H9 (cell line): ENCODE measurements at regions not wholly inside any gene's neighbourhood (a gene's known extent, or its start where the extent isn't known, plus 50 kb on each side); places are given as distances from the start of the nearest gene placed in this dataset.

Source experiments
- DNase-seq: peaks from one replicate; pipeline ENCODE4 v3.0.0-alpha.2; 2017
- H2AFZ ChIP-seq: one replicate; pipeline ENCODE4 v1.6.1; 2013; ENCODE audit warnings: mild to moderate bottlenecking, low read length, control low read depth, moderate library complexity
- H2AK5ac ChIP-seq: 2 replicates; pipeline ENCODE4 v1.6.1; 2013; ENCODE audit warnings: low read length, control low read depth, mixed read lengths; ENCODE audit not compliant: insufficient read length
- H2BK120ac ChIP-seq: one replicate; pipeline ENCODE4 v1.6.1; 2013; ENCODE audit warnings: low read depth, mild to moderate bottlenecking, low read length, control low read depth, inconsistent platforms; ENCODE audit not compliant: poor library complexity, severe bottlenecking
- H2BK12ac ChIP-seq: 2 replicates; pipeline ENCODE4 v1.6.1; 2013; ENCODE audit warnings: low read length, control low read depth, mixed read lengths, low read depth; ENCODE audit not compliant: insufficient read length
- H2BK15ac ChIP-seq: 2 replicates; pipeline ENCODE4 v1.6.1; 2013; ENCODE audit warnings: low read depth, low read length, control low read depth
- H2BK20ac ChIP-seq: one replicate; pipeline ENCODE4 v1.6.1; 2013; ENCODE audit warnings: low read depth, mild to moderate bottlenecking, low read length, control low read depth, inconsistent platforms; ENCODE audit not compliant: poor library complexity, severe bottlenecking
- H2BK5ac ChIP-seq: 2 replicates; pipeline ENCODE4 v1.6.1; 2013; ENCODE audit warnings: low read length, control low read depth, mixed read lengths; ENCODE audit not compliant: insufficient read length
- H3K14ac ChIP-seq: 2 replicates; pipeline ENCODE4 v1.6.1; 2013; ENCODE audit warnings: low read length, control low read depth; ENCODE audit not compliant: insufficient read depth
- H3K18ac ChIP-seq: 2 replicates; pipeline ENCODE4 v1.6.1; 2013; ENCODE audit warnings: low read depth, mild to moderate bottlenecking, mixed read lengths, low read length, control low read depth; ENCODE audit not compliant: insufficient read length
- H3K23ac ChIP-seq: 2 replicates; pipeline ENCODE4 v1.6.1; 2013; ENCODE audit warnings: low read length, control low read depth, mixed read lengths, low read depth; ENCODE audit not compliant: insufficient read length
- H3K23me2 ChIP-seq: 2 replicates; pipeline ENCODE4 v1.6.1; 2013; ENCODE audit warnings: low read depth, mild to moderate bottlenecking, mixed read lengths, low read length, control low read depth; ENCODE audit not compliant: insufficient read length, poor library complexity, severe bottlenecking
- H3K27ac ChIP-seq: 2 replicates; pipeline ENCODE4 v1.5.1; 2013; ENCODE audit warnings: low read length, control low read depth, mixed read lengths, low read depth; ENCODE audit not compliant: insufficient read length
- H3K27me3 ChIP-seq: 2 replicates; pipeline ENCODE4 v1.6.1; 2013; ENCODE audit warnings: low read length, control low read depth, inconsistent platforms; ENCODE audit not compliant: insufficient read depth
- H3K4ac ChIP-seq: 2 replicates; pipeline ENCODE4 v1.6.1; 2013; ENCODE audit warnings: low read depth, mild to moderate bottlenecking, control low read depth, inconsistent platforms, low read length, moderate library complexity
- H3K4me1 ChIP-seq: 2 replicates; pipeline ENCODE4 v1.6.1; 2013; ENCODE audit warnings: low read length, control low read depth, inconsistent platforms; ENCODE audit not compliant: insufficient read depth
- H3K4me2 ChIP-seq: 2 replicates; pipeline ENCODE4 v1.6.1; 2013; ENCODE audit warnings: low read length, control low read depth, mixed read lengths; ENCODE audit not compliant: insufficient read length, insufficient read depth
- H3K56ac ChIP-seq: 2 replicates; pipeline ENCODE4 v1.6.1; 2013; ENCODE audit warnings: low read depth, mild to moderate bottlenecking, mixed read lengths, low read length, control low read depth; ENCODE audit not compliant: insufficient read length
- H3K79me1 ChIP-seq: 2 replicates; pipeline ENCODE4 v1.6.1; 2013; ENCODE audit warnings: low read depth, mild to moderate bottlenecking, moderate library complexity, low read length, control low read depth, inconsistent platforms; ENCODE audit not compliant: insufficient read depth, poor library complexity, severe bottlenecking
- H3K79me2 ChIP-seq: 2 replicates; pipeline ENCODE4 v1.6.1; 2013; ENCODE audit warnings: low read length, control low read depth, inconsistent platforms; ENCODE audit not compliant: insufficient read depth
- H3K9ac ChIP-seq: 2 replicates; pipeline ENCODE4 v1.6.1; 2013; ENCODE audit warnings: low read length, control low read depth, mixed read lengths; ENCODE audit not compliant: insufficient read length; ENCODE audit errors: extremely low read depth
- H3K9me3 ChIP-seq: one replicate; pipeline ENCODE4 v1.6.1; 2013; ENCODE audit warnings: low read depth, low read length, inconsistent platforms; ENCODE audit not compliant: control insufficient read depth
- H3T11ph ChIP-seq: one replicate; pipeline ENCODE4 v1.6.1; 2013; ENCODE audit warnings: mild to moderate bottlenecking, low read length, control low read depth, inconsistent platforms
- H4K20me1 ChIP-seq: one replicate; pipeline ENCODE4 v1.6.1; 2013; ENCODE audit not compliant: control insufficient read depth, insufficient read length, insufficient read depth
- H4K5ac ChIP-seq: 2 replicates; pipeline ENCODE4 v1.6.1; 2013; ENCODE audit warnings: low read depth, mild to moderate bottlenecking, mixed read lengths, low read length, control low read depth; ENCODE audit not compliant: insufficient read length
- H4K8ac ChIP-seq: replicated peaks from 2 replicates; pipeline ENCODE4 v1.6.1; 2013; ENCODE audit warnings: low read length, control low read depth, mixed read lengths, low read depth; ENCODE audit not compliant: insufficient read length
- H4K91ac ChIP-seq: 2 replicates; pipeline ENCODE4 v1.6.1; 2013; ENCODE audit warnings: low read depth, mild to moderate bottlenecking, moderate library complexity, mixed read lengths, low read length, control low read depth; ENCODE audit not compliant: insufficient read length
- H3K27ac Mint-ChIP-seq, 3 experiments: 2 replicates in 2 of 3; 3 replicates in 1 of 3; pipeline ENCODE4 v1.8.0; 2020 to 2021; ENCODE audit warnings: mixed read lengths in 3 of 3, mild to moderate bottlenecking in 1 of 3, moderate library complexity in 1 of 3
- H3K27me3 Mint-ChIP-seq: 2 replicates; pipeline ENCODE4 v1.8.0; 2021; ENCODE audit warnings: low read depth, mild to moderate bottlenecking, moderate library complexity, mixed read lengths
- H3K36me3 Mint-ChIP-seq, 3 experiments: 2 replicates in 2 of 3; 3 replicates in 1 of 3; pipeline ENCODE4 v1.8.0; 2020 to 2021; ENCODE audit warnings: low read depth in 3 of 3, mixed read lengths in 3 of 3; ENCODE audit not compliant: insufficient read depth in 1 of 3
- H3K4me1 Mint-ChIP-seq, 2 experiments: 2 replicates each; pipeline ENCODE4 v1.8.0; 2020; ENCODE audit warnings: mixed read lengths in 2 of 2
- H3K4me3 Mint-ChIP-seq, 2 experiments: 2 replicates in 1 of 2; 3 replicates in 1 of 2; pipeline ENCODE4 v1.8.0; 2020 to 2021; ENCODE audit warnings: mild to moderate bottlenecking in 2 of 2, mixed read lengths in 2 of 2, moderate library complexity in 1 of 2
- H3K9me3 Mint-ChIP-seq, 2 experiments: 2 replicates in 1 of 2; 3 replicates in 1 of 2; pipeline ENCODE4 v1.8.0; 2020; ENCODE audit warnings: mild to moderate bottlenecking in 2 of 2, mixed read lengths in 2 of 2, moderate library complexity in 1 of 2
- CTCF ChIP-seq: fragments of 200-600 bp; sonication (generic); conservative IDR thresholded peaks from 3 replicates; pipeline ENCODE4 v1.8.0; 2021; ENCODE audit warnings: antibody characterized with exemption, mild to moderate bottlenecking
- WGBS: extraction: QIAGEN DNeasy Blood & Tissue Kit; methylation state at CpG from one replicate; pipeline ENCODE4 v1.1.7; 2013; ENCODE audit warnings: missing lambda C conversion rate, low lambda C conversion rate, mixed read lengths; ENCODE audit not compliant: insufficient read length; ENCODE audit errors: extremely low coverage; 5-methylcytosine and 5-hydroxymethylcytosine counted together

DNA sequence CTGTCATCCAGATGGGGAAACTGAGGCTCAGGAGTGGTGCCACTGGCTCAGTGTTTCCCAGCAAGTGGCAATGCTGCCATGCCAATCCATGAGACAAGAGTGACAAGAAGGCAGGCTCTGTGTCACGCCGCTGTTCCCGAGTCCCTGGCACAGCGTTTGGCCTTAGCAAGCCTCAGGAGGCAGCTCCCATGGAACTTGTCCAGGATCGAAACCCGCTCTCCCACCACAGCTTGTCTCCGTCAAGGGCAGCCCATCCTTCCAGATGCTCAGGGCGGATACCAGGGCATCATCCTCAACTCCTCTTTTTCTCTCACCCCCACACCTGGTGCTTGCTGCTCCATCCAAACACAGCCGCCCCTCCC is 110.6 kb upstream of the PTPN1 start:
- no peak for TF ChIP-seq CTCF
- Histone ChIP-seq H3K14ac (no peak overlapping the region), H4K8ac (no peak overlapping the region), H3K56ac (no peak overlapping the region), H2AFZ (no peak overlapping the region), H2AK5ac (no peak overlapping the region), H2BK120ac (no peak overlapping the region), H3K27ac (no peak overlapping the region), H3K18ac (no peak overlapping the region), H3T11ph (no peak overlapping the region), H4K20me1 (no peaks in the 10 kb centered on the region), H3K4me1 (peaks cover 2% of the 10 kb centered on the region; the same call in 1 of the 2 replicates), H2BK12ac (no peak overlapping the region), H2BK5ac (no peak overlapping the region), H3K23me2 (no peaks in the 10 kb centered on the region), H3K4me2 (no peak overlapping the region), H4K5ac (no peak overlapping the region), H3K79me2 (no peaks in the 10 kb centered on the region), H3K9ac (no peak overlapping the region), H3K79me1 (no peaks in the 10 kb centered on the region), H2BK20ac (no peak overlapping the region), H3K23ac (no peak overlapping the region), H3K27me3 (no peaks in the 10 kb centered on the region), H2BK15ac (no peak overlapping the region), H4K91ac (no peak overlapping the region), H3K4ac (no peak overlapping the region), H3K9me3 (no peaks in the 10 kb centered on the region)
- DNase-seq, result no peak
- no peak overlapping the region for H3K27ac Mint-ChIP-seq
- no peaks in the 10 kb centered on the region for H3K36me3 Mint-ChIP-seq
- H3K27me3 Mint-ChIP-seq, result peaks cover 5% of the 10 kb centered on the region; the same call in 1 of the 2 replicates
- no CpG with 5 or more reads among the region's 9 CpGs for WGBS
- peaks cover 2 to 18% of the 10 kb centered on the region in 2 experiments; a peak in 2 of 4 replicates for H3K4me1 Mint-ChIP-seq
- H3K9me3 Mint-ChIP-seq, result no peaks in the 10 kb centered on the region
- no peak overlapping the region for H3K4me3 Mint-ChIP-seq
